ENCODE measurements at regions not wholly inside any gene's neighbourhood (a gene's known extent, or its start where the extent isn't known, plus 50 kb on each side); places are given as distances from the start of the nearest gene placed in this dataset.

DNA sequence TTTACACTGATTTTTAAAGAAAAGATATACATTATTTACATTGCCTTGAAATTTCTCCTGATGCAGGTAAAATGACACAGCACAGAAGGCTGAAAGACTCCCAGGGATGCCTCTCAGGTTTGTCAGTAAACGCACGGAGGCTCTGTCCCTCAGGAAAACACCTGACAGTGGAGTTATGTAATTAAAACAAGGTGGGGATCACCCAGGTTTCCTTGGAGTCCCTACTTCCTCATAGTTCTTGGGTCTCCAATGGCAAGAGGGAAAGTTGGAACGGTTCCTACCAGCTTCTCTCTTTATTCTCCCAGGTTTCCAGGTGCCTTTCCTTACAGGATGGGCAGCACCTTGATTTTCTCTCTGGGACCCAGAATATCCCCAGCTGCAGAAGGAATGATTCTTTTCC, 654.8 kb downstream of the SLC4A3 start:
- Mint-ChIP-seq H3K4me1 (no peaks in the 10 kb centered on the region), H3K4me3 (no peak overlapping the region), H3K36me3 (ENCODE audit: insufficient read depth in 1 of 3, low read depth in 3 of 3) (no peaks in the 10 kb centered on the region; a peak in 1 of 7 replicates), H3K27me3 (ENCODE audit: low read depth) (no peaks in the 10 kb centered on the region), H3K9me3 (peaks cover 0 to 3% of the 10 kb centered on the region in 2 experiments; a peak in 1 of 5 replicates), H3K27ac (no peak overlapping the region)
- H3K4me1 ChIP-seq (ENCODE audit: insufficient read depth, low read length), result no peaks in the 10 kb centered on the region
- no peak overlapping the region for H2BK12ac ChIP-seq (ENCODE audit: insufficient read length, low read depth, low read length)
- no peak overlapping the region for H2BK120ac ChIP-seq (ENCODE audit: low read depth, low read length, poor library complexity, severe bottlenecking)
- H3K79me1 ChIP-seq (ENCODE audit: insufficient read depth, low read depth, low read length, poor library complexity, severe bottlenecking), result no peaks in the 10 kb centered on the region
- no peak for DNase-seq
- WGBS (ENCODE audit: extremely low coverage, insufficient read length, low lambda C conversion rate), result no CpG with 5 or more reads among the region's 3 CpGs
- no peak overlapping the region for H3K23ac ChIP-seq (ENCODE audit: insufficient read length, low read depth, low read length)
- H2BK20ac ChIP-seq (ENCODE audit: low read depth, low read length, poor library complexity, severe bottlenecking), result no peak overlapping the region
- H3K23me2 ChIP-seq (ENCODE audit: insufficient read length, low read depth, low read length, poor library complexity, severe bottlenecking), result no peaks in the 10 kb centered on the region
- no peak overlapping the region for H2AK5ac ChIP-seq (ENCODE audit: insufficient read length, low read length)
- H4K8ac ChIP-seq (replicated peaks; ENCODE audit: insufficient read length, low read depth, low read length), result no peak overlapping the region
- no peaks in the 10 kb centered on the region for H4K20me1 ChIP-seq (ENCODE audit: control insufficient read depth, insufficient read depth, insufficient read length)
- no peak overlapping the region for H4K91ac ChIP-seq (ENCODE audit: insufficient read length, low read depth, low read length)
- no peak overlapping the region for H3K14ac ChIP-seq (ENCODE audit: insufficient read depth, low read length)
- H3K4me2 ChIP-seq (ENCODE audit: insufficient read depth, insufficient read length, low read length), result no peak overlapping the region
- no peak overlapping the region for H3K56ac ChIP-seq (ENCODE audit: insufficient read length, low read depth, low read length)
- no peak overlapping the region for H3K9ac ChIP-seq (ENCODE audit: extremely low read depth, insufficient read length, low read length)
- H2BK15ac ChIP-seq (ENCODE audit: low read depth, low read length), result no peak overlapping the region
- H2BK5ac ChIP-seq (ENCODE audit: insufficient read length, low read length), result no peak overlapping the region
- H3T11ph ChIP-seq (ENCODE audit: low read length), result no peak overlapping the region
- no peak overlapping the region for H3K4ac ChIP-seq (ENCODE audit: low read depth, low read length)
- H4K5ac ChIP-seq (ENCODE audit: insufficient read length, low read depth, low read length), result no peak overlapping the region
- TF ChIP-seq, protein P1, sequence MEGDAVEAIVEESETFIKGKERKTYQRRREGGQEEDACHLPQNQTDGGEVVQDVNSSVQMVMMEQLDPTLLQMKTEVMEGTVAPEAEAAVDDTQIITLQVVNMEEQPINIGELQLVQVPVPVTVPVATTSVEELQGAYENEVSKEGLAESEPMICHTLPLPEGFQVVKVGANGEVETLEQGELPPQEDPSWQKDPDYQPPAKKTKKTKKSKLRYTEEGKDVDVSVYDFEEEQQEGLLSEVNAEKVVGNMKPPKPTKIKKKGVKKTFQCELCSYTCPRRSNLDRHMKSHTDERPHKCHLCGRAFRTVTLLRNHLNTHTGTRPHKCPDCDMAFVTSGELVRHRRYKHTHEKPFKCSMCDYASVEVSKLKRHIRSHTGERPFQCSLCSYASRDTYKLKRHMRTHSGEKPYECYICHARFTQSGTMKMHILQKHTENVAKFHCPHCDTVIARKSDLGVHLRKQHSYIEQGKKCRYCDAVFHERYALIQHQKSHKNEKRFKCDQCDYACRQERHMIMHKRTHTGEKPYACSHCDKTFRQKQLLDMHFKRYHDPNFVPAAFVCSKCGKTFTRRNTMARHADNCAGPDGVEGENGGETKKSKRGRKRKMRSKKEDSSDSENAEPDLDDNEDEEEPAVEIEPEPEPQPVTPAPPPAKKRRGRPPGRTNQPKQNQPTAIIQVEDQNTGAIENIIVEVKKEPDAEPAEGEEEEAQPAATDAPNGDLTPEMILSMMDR (conservative IDR thresholded peaks at IDR 0.05), result no peak
- no peak overlapping the region for H2AFZ ChIP-seq (ENCODE audit: low read length)
- H3K9me3 ChIP-seq (ENCODE audit: control insufficient read depth, low read depth, low read length), result no peaks in the 10 kb centered on the region
- H3K79me2 ChIP-seq (ENCODE audit: insufficient read depth, low read length), result no peaks in the 10 kb centered on the region
- H3K27ac ChIP-seq (ENCODE audit: insufficient read length, low read depth, low read length), result no peak overlapping the region
- no peaks in the 10 kb centered on the region for H3K27me3 ChIP-seq (ENCODE audit: insufficient read depth, low read length)
- no peak overlapping the region for H3K18ac ChIP-seq (ENCODE audit: insufficient read length, low read depth, low read length)
